HL-60 (cell line): ENCODE measurements at regions not wholly inside any gene's neighbourhood (a gene's known extent, or its start where the extent isn't known, plus 50 kb on each side); places are given as distances from the start of the nearest gene placed in this dataset.

Experiments used
- CTCF ChIP-seq: IDR thresholded peaks from one replicate; pipeline ENCODE4 v1.5.1; 2011; ENCODE audit warnings: low read length, control low read depth, inconsistent platforms; ENCODE audit not compliant: insufficient read depth
- POLR2AphosphoS5 ChIP-seq: IDR thresholded peaks from 2 replicates; pipeline ENCODE4 v1.6.1; 2012; ENCODE audit warnings: low read depth
- REST ChIP-seq: IDR thresholded peaks from 2 replicates; pipeline ENCODE4 v1.6.1; 2012; ENCODE audit warnings: low read depth; ENCODE audit not compliant: insufficient replicate concordance

DNA sequence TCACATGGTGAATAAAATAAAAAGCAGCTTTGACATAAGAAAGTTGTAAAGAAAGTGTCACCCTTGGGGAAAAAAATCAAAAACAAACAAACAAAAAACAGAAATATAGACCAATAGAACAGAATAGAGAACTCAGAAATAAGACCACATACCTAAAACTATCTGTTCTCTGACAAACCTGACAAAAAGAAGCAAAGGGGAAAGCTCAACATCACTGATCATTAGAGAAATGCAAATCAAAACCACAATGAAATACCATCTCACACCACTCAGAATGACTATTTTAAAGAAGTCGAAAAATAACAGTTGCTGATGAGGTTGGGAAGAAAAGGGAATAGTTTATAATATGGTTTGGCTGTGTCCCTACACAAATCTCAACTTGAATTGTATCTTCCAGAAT is 159.1 kb downstream of the TINAG start:
- TF ChIP-seq CTCF (no peak), REST (no peak), POLR2AphosphoS5 (no peak)
